ENCODE measurements at regions not wholly inside any gene's neighbourhood (a gene's known extent, or its start where the extent isn't known, plus 50 kb on each side); places are given as distances from the start of the nearest gene placed in this dataset.

DNA sequence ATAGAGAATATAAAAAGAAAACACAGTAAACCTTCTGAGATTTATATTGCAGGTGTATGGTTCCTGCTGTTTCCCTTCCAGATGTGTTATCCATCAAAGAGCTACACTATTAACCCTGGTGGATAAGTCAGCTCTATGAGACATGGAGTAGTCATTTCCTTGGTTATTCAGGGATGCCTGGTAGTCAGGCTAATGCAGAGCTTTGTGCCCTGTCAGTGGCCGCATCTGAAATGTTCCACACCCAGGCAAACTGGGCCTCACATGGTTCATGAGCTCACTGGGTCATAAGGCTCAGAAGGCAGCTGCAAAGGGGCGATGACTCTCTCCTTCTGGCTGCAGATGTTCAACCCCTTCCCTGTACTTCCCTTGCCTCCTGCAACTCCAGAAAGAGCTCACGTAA is 473.6 kb downstream of the EPHA7 start:
- BruUV-seq (replicated peaks): no TSS peak
- H3K9me3 Mint-ChIP-seq (ENCODE audit: unreplicated experiment): no peaks in the 10 kb centered on the region
- TF ChIP-seq, protein P1, sequence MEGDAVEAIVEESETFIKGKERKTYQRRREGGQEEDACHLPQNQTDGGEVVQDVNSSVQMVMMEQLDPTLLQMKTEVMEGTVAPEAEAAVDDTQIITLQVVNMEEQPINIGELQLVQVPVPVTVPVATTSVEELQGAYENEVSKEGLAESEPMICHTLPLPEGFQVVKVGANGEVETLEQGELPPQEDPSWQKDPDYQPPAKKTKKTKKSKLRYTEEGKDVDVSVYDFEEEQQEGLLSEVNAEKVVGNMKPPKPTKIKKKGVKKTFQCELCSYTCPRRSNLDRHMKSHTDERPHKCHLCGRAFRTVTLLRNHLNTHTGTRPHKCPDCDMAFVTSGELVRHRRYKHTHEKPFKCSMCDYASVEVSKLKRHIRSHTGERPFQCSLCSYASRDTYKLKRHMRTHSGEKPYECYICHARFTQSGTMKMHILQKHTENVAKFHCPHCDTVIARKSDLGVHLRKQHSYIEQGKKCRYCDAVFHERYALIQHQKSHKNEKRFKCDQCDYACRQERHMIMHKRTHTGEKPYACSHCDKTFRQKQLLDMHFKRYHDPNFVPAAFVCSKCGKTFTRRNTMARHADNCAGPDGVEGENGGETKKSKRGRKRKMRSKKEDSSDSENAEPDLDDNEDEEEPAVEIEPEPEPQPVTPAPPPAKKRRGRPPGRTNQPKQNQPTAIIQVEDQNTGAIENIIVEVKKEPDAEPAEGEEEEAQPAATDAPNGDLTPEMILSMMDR (IDR thresholded peaks at IDR 0.05; ENCODE audit: insufficient read depth in 1 of 2, low read depth in 1 of 2, low read length in 1 of 2, severe bottlenecking in 1 of 2, unreplicated experiment in 1 of 2): no peak
- ChIA-PET CTCF (no interaction called here), POLR2A (no interaction called here)
- H3K9me3 ChIP-seq: no peaks in the 10 kb centered on the region
- H3K4me3 Mint-ChIP-seq (ENCODE audit: unreplicated experiment): no peak overlapping the region
- no peaks in the 10 kb centered on the region for H3K27me3 Mint-ChIP-seq (ENCODE audit: insufficient read depth, unreplicated experiment)
- no peak overlapping the region for H3K4me3 ChIP-seq (ENCODE audit: low read depth, low read length)
- H3K27me3 ChIP-seq (replicated peaks; ENCODE audit: control insufficient read depth, insufficient read depth, low read length): no peaks in the 10 kb centered on the region
- H3K27ac Mint-ChIP-seq (ENCODE audit: unreplicated experiment): no peak overlapping the region
- no peak for DNase-seq
- H3K36me3 Mint-ChIP-seq (ENCODE audit: insufficient read depth, unreplicated experiment): no peaks in the 10 kb centered on the region
- intact Hi-C loops (cut with micrococcal nuclease; ENCODE audit: unreplicated experiment): no loop called here
- H3K4me1 Mint-ChIP-seq (ENCODE audit: low read depth, unreplicated experiment): no peaks in the 10 kb centered on the region
- no peaks in the 10 kb centered on the region for H3K36me3 ChIP-seq (ENCODE audit: control insufficient read depth, insufficient read depth, low read length)
- no peaks in the 10 kb centered on the region for H3K4me1 ChIP-seq

DNA sequence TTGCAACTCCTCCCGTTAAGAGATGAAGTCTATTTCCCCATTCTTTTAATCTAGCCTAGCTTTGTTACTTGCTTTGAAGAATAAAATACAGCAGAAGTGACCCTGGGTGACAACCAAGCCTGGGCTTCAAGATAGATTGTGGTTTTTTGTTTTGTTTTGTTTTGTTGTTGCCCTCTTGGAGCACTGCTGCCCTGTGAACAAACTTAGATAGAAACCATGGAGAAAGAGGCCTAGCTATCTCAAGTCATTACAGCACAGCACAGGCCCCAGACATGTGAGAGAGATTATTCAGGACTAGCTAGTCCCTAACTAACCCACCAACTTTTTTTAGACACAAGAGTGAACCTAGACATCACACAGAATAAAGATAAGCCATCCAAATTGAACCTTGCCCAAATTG is 475.2 kb downstream of the EPHA7 start:
- Mint-ChIP-seq H3K27me3 (ENCODE audit: insufficient read depth, unreplicated experiment) (no peaks in the 10 kb centered on the region), H3K4me3 (ENCODE audit: unreplicated experiment) (no peak overlapping the region), H3K27ac (ENCODE audit: unreplicated experiment) (no peak overlapping the region), H3K9me3 (ENCODE audit: unreplicated experiment) (no peaks in the 10 kb centered on the region), H3K36me3 (ENCODE audit: insufficient read depth, unreplicated experiment) (no peaks in the 10 kb centered on the region), H3K4me1 (ENCODE audit: low read depth, unreplicated experiment) (no peaks in the 10 kb centered on the region)
- CTCF ChIA-PET: no interaction called here
- no peaks in the 10 kb centered on the region for H3K36me3 ChIP-seq (ENCODE audit: control insufficient read depth, insufficient read depth, low read length)
- BruUV-seq (replicated peaks): no TSS peak
- POLR2A ChIA-PET: no interaction called here
- H3K9me3 ChIP-seq: no peaks in the 10 kb centered on the region
- TF ChIP-seq, protein P1 (IDR thresholded peaks at IDR 0.05; ENCODE audit: insufficient read depth in 1 of 2, low read depth in 1 of 2, low read length in 1 of 2, severe bottlenecking in 1 of 2, unreplicated experiment in 1 of 2): no peak
- H3K27me3 ChIP-seq (replicated peaks; ENCODE audit: control insufficient read depth, insufficient read depth, low read length): no peaks in the 10 kb centered on the region
- no peak for DNase-seq
- no peak overlapping the region for H3K4me3 ChIP-seq (ENCODE audit: low read depth, low read length)
- intact Hi-C loops (cut with micrococcal nuclease; ENCODE audit: unreplicated experiment): no loop called here
- H3K4me1 ChIP-seq: no peaks in the 10 kb centered on the region

DNA sequence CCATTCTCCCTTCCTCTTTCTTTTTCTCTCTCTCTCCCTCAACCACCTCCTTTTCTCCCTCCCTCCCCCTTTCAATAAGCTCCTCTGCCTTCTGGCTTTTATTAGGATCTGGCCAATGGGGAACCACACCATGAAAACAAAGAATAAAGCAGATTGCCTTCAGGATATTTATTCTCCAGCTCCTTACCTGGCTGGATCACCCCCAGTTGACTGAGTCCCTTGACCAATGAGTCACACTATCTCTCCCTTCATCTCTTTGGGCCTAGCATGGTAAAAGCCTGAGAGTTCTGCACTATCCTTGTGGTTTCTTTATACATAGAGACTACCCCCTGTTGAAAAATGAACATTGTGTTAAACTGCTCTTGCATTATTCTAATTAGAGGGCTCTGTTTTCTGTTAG is 476.8 kb downstream of the EPHA7 start:
- H3K4me3 ChIP-seq (ENCODE audit: low read depth, low read length): no peak overlapping the region
- no peaks in the 10 kb centered on the region for H3K27me3 ChIP-seq (replicated peaks; ENCODE audit: control insufficient read depth, insufficient read depth, low read length)
- no TSS peak for BruUV-seq (replicated peaks)
- H3K4me1 ChIP-seq: no peaks in the 10 kb centered on the region
- no peaks in the 10 kb centered on the region for H3K4me1 Mint-ChIP-seq (ENCODE audit: low read depth, unreplicated experiment)
- H3K36me3 ChIP-seq (ENCODE audit: control insufficient read depth, insufficient read depth, low read length): no peaks in the 10 kb centered on the region
- no peaks in the 10 kb centered on the region for H3K9me3 Mint-ChIP-seq (ENCODE audit: unreplicated experiment)
- H3K36me3 Mint-ChIP-seq (ENCODE audit: insufficient read depth, unreplicated experiment): no peaks in the 10 kb centered on the region
- POLR2A ChIA-PET: no interaction called here
- H3K9me3 ChIP-seq: no peaks in the 10 kb centered on the region
- no peak for DNase-seq
- CTCF ChIA-PET: no interaction called here
- H3K4me3 Mint-ChIP-seq (ENCODE audit: unreplicated experiment): no peak overlapping the region
- TF ChIP-seq, protein P1 (IDR thresholded peaks at IDR 0.05; ENCODE audit: insufficient read depth in 1 of 2, low read depth in 1 of 2, low read length in 1 of 2, severe bottlenecking in 1 of 2, unreplicated experiment in 1 of 2): no peak
- intact Hi-C loops (cut with micrococcal nuclease; ENCODE audit: unreplicated experiment): no loop called here
- no peak overlapping the region for H3K27ac Mint-ChIP-seq (ENCODE audit: unreplicated experiment)
- no peaks in the 10 kb centered on the region for H3K27me3 Mint-ChIP-seq (ENCODE audit: insufficient read depth, unreplicated experiment)

Data from Caco-2 (cell line).